Suprapubic skin (tissue), 4 donors: ENCODE measurements at regions not wholly inside any gene's neighbourhood (a gene's known extent, or its start where the extent isn't known, plus 50 kb on each side); places are given as distances from the start of the nearest gene placed in this dataset.
"Not testable (repeated sequence)": the region's sequence is repeated elsewhere in the genome, so short reads cannot be mapped to it uniquely, and the experiment has no call there.

ENCODE experiments used
- DNase-seq, 2 donors: peaks; one replicate each; pipeline ENCODE4 v3.0.0-alpha.2; 2019; ENCODE audit warnings: low spot score in 2 of 2
- H3K27ac ChIP-seq: fragments of 200-600 bp; sonication (generic); one replicate; pipeline ENCODE4 v1.5.1; 2019
- H3K27me3 ChIP-seq: fragments of 200-600 bp; sonication (generic); one replicate; pipeline ENCODE4 v1.5.1; 2019
- H3K36me3 ChIP-seq: fragments of 200-600 bp; sonication (generic); one replicate; pipeline ENCODE4 v1.5.1; 2019
- H3K4me1 ChIP-seq: fragments of 200-600 bp; sonication (generic); one replicate; pipeline ENCODE4 v1.5.1; 2019
- H3K4me3 ChIP-seq: fragments of 200-600 bp; sonication (generic); one replicate; pipeline ENCODE4 v1.5.1; 2019; ENCODE audit warnings: mild to moderate bottlenecking
- H3K9me3 ChIP-seq: fragments of 200-600 bp; sonication (generic); one replicate; pipeline ENCODE4 v1.5.1; 2019
- WGBS: methylation state at CpG from one replicate; pipeline ENCODE4 v1.1.5; 2018; 5-methylcytosine and 5-hydroxymethylcytosine counted together

DNA sequence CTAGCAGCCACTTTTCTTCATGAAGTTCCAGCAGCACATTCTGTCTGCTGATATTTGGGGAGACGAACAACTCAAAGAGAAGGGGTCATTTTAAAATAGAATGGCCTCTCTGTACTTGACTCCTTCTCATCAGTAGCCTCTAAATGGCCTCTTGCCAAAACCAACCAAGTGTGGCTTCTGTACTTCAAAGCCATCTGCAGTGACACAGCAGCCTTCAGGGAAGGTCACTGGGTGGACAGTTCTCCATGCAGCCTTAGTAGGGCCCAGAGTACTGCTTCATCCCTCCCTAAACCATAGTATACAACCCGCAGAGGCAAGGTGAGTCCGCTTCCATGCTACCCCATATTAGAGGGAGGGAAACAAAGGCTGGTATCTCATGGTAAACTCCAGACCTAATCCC is 249.2 kb upstream of the NBPF12 start:
- not testable (repeated sequence) for H3K4me3 ChIP-seq, H3K27ac ChIP-seq, H3K27me3 ChIP-seq, H3K4me1 ChIP-seq, H3K36me3 ChIP-seq, H3K9me3 ChIP-seq, DNase-seq
- 80% methylated on average over 1 of the region's 3 CpGs for WGBS

DNA sequence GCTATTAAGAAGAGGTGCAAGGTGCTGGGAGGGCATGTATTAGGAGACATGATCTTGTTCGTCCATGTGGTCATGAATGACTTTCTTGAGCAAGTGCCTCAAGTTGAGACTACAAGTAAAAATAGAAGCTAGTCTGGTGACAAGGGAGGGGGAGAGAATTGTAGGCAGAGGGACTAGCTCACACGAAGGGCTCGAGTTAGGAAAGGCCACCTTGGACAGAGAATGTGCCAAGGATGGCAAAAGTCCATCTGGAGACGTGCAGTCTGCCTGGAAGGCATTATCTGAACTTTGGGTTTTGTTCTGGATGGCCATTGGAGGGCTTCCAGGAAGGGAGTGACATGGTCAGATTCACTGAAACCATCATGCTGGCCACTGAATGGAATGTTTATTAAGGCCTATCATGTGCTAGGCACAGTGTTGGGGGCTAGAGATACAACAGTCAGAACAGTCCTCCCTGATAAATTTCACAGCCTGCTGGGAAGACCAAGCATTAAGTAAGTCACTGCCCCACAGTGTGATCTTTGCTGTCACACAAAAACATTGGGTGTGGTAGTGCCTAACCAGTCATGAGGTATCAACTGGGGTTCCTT is 251.3 kb upstream of the NBPF12 start:
- H3K27me3 ChIP-seq, H3K27ac ChIP-seq: not testable (repeated sequence)

DNA sequence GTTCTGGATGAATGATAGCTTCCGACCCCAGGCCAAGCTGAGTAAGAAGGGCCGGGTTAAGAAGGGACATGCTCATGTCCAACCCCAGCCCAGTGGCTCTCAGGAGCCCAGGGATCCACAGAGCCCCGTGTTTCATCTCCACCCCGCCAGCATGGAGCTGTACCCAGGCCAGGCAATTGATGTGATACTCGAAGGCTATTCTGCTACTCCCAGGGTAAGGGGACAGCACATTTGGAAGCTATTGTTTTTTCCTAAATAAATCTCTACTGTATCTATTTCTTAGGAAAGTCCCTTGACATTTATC is 255.0 kb upstream of the NBPF12 start:
- no CpG with 5 or more reads among the region's 5 CpGs for WGBS
- H3K36me3 ChIP-seq, H3K27ac ChIP-seq, DNase-seq, H3K4me3 ChIP-seq, H3K4me1 ChIP-seq, H3K27me3 ChIP-seq, H3K9me3 ChIP-seq: not testable (repeated sequence)

More for the DNA sequence above, 251.3 kb upstream of the NBPF12 start:
- WGBS: 49% methylated on average over 4 of the region's 4 CpGs
- not testable (repeated sequence) for H3K4me1 ChIP-seq, H3K9me3 ChIP-seq, DNase-seq, H3K4me3 ChIP-seq, H3K36me3 ChIP-seq

DNA sequence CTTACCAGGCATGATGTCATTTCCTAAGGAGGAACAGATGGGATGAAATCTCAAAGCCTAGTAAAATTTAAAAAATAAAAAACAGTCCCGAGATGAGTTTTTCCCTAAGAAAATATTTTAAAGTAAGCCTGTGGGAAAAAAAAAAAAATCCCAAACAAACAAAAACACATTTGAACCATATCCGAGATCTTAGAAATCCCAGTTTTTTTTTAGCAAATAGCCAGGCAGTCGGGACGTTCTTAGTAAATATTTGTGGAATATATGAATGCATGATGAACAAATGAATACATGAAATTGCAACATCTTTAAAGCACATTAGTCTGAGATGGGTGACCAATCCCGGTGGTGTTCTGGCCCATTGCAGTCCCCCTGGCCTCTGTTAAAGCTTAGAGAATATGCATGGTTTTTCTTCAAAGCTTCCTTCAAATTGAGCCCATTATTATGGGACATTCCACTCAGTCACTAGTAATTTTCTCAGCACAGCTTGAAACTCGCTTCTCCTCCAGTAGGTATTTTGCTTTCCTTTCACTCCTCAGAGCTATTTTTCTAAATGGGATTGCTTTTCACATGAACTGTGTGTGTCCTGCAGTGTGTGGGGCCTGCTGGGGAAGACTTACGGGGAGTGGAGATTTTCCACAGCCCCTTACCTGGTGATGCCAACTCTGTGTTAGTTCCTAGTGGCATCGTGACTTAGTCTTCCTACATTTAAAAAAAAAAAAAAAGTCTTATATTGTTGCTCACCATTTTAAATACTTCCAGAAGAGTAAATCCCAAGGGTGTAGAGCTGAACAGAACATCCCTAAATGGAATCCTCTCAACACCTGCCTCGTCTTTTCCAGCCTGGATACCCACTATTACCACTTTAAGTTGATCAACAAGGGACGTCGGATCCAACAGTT is 255.6 kb upstream of the NBPF12 start:
- not testable (repeated sequence) for DNase-seq, H3K36me3 ChIP-seq, H3K9me3 ChIP-seq, H3K4me1 ChIP-seq, H3K27me3 ChIP-seq, H3K4me3 ChIP-seq, H3K27ac ChIP-seq
- WGBS: no CpG with 5 or more reads among the region's 11 CpGs

DNA sequence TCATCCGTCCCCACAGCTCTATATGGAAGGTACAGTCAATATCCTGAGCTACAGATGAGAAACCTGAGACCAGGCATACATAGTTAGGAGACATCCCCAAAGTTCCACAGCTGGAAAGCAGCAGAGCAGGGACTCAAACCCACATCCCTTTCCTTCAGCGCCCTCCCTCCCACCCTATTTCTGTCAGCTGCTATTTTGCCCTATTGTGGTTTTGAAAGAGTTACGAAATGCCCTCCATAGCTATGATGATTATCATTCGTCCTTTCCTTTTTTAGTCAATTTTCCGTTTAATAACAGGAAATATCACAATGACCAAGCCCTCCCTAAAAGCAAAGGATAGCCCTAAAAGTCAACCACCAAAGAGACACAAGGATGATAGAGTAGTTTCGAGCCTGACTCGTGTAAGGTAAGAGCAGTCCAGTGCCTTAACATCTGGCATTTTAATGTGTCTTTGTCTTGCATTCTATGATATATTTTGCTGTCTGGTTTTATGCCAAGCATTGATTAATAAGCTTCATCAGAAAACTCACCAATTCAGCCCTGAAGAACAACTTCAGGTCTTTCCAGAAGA is 264.3 kb upstream of the NBPF12 start:
- H3K4me3 ChIP-seq, H3K4me1 ChIP-seq, DNase-seq, H3K9me3 ChIP-seq, H3K27ac ChIP-seq, H3K36me3 ChIP-seq, H3K27me3 ChIP-seq: not testable (repeated sequence)
- WGBS: 64% methylated on average over 7 of the region's 7 CpGs

DNA sequence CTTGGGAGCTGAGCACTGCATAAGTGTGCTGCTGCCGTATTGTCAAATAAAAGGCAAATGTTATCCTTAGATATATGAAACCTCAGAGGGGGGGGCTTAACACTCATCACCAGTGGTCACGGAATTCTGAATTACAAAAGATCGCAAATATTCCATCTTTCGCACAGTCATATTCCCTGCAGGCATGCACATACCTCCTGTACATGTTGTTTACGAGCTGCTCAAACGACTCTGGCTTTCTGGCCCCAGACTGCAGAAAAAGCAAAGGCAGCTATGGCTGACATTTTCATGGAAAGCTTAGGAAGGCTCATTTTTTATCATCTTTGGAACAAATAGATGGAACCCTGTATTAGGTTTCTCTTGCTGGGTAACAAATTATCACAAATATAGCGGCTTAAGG is 265.5 kb upstream of the NBPF12 start:
- not testable (repeated sequence) for H3K4me3 ChIP-seq, H3K36me3 ChIP-seq

DNA sequence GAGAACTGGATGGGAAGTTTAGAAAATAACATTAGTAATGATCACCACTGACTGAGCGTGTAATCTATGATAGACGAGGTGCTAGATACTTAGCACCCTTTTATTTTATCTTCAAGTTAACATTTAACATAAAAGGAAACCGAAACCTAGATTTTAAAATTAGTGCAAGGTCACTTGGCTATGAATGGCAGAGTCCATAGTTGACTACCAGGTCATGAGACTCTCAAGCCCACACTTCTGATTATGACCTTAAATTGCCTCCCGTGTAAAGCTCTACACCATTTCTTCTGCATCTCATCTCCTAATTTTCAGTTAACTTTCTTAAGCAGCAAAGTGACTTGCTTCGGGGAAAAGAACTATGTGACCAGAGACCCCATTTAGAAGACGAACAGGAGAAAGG is 266.5 kb upstream of the NBPF12 start:
- DNase-seq, H3K27ac ChIP-seq, H3K36me3 ChIP-seq, H3K27me3 ChIP-seq, H3K4me1 ChIP-seq, H3K4me3 ChIP-seq, H3K9me3 ChIP-seq: not testable (repeated sequence)
- 89% methylated on average over 3 of the region's 6 CpGs for WGBS

More for the DNA sequence above, 265.5 kb upstream of the NBPF12 start:
- WGBS: 27% methylated on average over 2 of the region's 7 CpGs
- H3K27me3 ChIP-seq, H3K27ac ChIP-seq, H3K9me3 ChIP-seq, DNase-seq, H3K4me1 ChIP-seq: not testable (repeated sequence)

DNA sequence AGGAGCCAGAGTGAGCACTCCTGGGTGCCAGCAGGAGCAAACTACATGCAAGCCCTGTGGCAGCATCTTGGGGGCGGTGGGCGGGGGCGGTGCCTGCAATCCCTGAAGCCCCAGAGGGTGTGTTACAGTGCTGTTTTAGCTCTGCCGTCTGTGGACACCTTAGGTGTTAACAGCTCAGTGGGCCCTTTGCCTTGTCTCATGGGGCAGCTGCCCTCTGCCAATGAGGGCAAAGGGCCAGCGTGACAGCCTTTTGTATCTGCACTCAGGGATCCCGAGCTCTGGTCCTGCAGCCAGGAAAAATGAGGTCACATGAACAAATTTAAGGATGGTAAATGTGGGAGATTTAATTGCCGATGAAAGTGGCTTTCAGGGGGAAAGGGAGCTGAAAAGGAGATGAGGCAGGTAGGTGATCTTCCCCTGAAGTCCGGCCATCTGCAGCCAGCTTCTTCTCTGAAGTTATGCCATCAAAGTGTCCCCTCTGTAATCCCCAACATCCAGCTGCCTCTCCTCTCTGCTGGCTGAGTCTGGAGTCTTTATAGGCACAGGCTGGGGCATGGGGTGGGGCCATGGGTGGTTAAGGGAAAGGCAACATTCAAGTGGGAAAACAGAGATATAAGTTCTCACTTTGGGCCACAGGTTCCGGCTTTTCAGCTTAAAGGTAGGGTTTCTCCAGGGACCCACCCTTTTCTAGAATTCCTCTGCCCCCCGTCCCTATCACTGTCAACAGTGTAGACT is 267.1 kb upstream of the NBPF12 start:
- H3K9me3 ChIP-seq, H3K27ac ChIP-seq, H3K4me3 ChIP-seq, DNase-seq, H3K36me3 ChIP-seq, H3K27me3 ChIP-seq, H3K4me1 ChIP-seq: not testable (repeated sequence)
- 85% methylated on average over 5 of the region's 10 CpGs for WGBS

DNA sequence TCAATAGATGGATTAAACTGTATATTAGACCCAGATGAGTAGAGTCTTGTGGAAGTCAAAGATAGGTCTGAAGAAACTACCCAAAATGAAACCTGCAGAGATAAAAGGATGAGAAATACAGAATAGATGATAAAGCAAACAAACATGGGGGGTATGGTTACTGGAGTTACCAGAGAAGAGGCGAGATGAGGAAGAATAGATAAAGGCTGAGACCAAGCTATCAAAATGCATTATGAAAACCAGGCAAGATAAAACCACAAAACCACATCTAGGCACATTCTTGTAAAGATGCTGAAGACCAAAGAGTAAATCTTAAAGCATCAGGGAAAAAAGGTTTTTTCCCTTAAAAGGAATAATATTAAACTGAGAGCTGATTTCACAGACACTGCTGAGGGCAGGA is 271.8 kb upstream of the NBPF12 start:
- H3K27me3 ChIP-seq, H3K36me3 ChIP-seq, H3K27ac ChIP-seq, H3K4me1 ChIP-seq, H3K4me3 ChIP-seq, H3K9me3 ChIP-seq, DNase-seq: not testable (repeated sequence)
- no CpG with 5 or more reads among the region's 1 CpG for WGBS

DNA sequence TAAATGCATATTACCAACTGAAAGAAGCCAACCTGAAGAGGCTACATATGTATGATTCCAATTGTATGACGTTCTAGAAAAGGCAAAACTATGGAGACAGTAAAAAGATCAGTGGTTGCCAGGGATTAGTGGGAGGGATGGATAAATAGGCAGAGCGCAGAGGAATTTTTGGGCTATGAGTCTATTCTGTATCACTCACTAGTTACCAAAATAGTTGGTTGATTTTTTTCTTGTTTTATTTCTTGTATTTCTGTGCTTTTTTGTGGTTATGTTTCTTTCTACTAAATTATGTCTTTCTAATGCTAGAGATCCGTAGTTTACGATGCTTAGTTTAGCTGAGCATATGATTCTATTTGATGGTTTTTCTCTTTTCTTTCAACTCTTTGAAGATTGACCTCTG is 277.9 kb upstream of the NBPF12 start:
- H3K9me3 ChIP-seq, H3K27me3 ChIP-seq, DNase-seq, H3K4me1 ChIP-seq, H3K36me3 ChIP-seq, H3K27ac ChIP-seq, H3K4me3 ChIP-seq: not testable (repeated sequence)
- WGBS: 71% methylated on average over 4 of the region's 4 CpGs

DNA sequence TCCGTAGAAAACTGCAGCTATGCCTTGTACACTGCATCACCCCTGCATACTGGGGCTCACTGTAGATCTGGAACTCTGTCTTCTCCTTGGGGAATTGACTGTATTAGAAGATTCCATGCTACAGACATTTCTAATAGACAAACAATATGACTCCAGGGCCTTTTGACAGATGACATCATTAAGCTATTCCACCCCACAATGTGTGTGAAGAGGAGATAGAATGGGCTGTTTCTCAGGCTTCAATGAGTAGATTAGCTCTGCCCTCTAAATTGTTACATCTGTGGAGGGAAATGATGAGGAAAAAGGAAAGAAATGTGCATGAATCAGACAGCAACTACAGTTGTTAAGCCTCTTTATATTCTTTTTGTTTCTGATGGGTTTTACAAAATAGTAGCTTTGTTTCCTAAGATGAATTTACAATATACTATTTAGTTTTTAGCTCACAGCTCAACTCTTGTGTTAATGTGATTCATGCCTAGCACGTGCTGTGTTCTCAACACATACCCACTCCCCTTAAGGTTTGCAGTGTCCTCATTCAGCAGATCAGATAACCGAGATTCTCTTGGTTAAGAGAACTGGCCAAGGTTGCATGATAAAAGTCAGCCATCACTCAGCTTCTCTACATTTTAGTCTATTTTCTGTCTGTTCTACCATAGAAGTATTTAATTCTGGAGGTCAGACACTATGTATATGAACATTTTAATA is 281.6 kb upstream of the NBPF12 start:
- not testable (repeated sequence) for H3K36me3 ChIP-seq, H3K27me3 ChIP-seq, H3K27ac ChIP-seq, H3K4me1 ChIP-seq, DNase-seq, H3K4me3 ChIP-seq, H3K9me3 ChIP-seq
- no CpG with 5 or more reads among the region's 3 CpGs for WGBS

DNA sequence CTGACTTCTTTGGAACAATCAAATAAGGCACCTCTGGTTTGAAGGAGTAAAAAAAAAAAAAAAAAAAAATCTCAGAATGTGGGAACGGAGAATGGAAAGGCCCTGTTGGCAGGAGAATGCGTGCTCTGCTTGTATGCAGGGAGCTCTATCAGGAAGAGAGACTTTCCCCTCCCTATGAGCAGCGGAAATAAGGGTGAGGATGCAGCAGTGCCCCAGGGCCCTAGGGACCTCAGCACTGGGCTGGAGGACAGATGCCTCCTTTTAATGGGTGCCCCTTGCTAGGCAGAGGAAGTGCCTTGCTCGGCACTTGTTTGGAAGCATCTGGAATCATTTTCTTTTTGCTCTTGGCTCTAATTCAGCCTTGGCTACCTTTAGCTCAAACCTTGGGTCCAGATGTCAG is 283.4 kb upstream of the NBPF12 start:
- not testable (repeated sequence) for H3K4me1 ChIP-seq, H3K9me3 ChIP-seq, H3K27ac ChIP-seq, H3K4me3 ChIP-seq, H3K27me3 ChIP-seq, DNase-seq, H3K36me3 ChIP-seq
- 77% methylated on average over 4 of the region's 4 CpGs for WGBS

DNA sequence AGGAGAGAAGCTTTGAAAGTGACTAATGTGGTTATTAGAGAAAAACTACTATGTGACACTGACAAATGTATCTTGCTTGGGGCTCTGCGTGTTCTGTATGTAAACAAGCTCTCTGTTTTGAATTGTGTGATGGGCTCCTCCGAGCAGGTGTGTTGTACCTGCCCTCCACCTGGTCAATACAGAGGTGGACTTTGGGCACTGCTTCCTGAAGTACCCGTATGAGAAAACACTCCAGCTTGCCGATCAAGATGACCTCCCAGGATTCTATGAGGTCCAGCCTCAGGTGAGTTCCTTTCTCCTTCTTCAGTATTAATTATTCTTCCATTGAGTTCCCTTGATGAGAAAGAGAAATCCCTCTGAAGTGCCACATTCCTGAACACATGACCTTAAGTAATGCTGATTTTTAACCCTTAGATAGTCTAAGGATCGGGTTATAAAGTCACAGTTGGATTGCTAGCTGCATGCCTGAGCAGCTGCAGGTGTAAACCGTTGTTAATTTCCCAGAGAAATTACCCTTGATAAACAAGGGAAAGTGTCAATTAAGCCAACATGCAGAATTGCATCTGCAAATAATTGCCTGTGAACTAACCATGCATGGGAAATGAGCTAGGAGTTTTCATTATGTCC is 292.0 kb upstream of the NBPF12 start:
- not testable (repeated sequence) for H3K27ac ChIP-seq, H3K27me3 ChIP-seq, H3K9me3 ChIP-seq, DNase-seq, H3K4me1 ChIP-seq, H3K4me3 ChIP-seq, H3K36me3 ChIP-seq
- WGBS: 88% methylated on average over 2 of the region's 6 CpGs
